ENCODE measurements at regions not wholly inside any gene's neighbourhood (a gene's known extent, or its start where the extent isn't known, plus 50 kb on each side); places are given as distances from the start of the nearest gene placed in this dataset.
"Not testable (repeated sequence)": the region's sequence is repeated elsewhere in the genome, so short reads cannot be mapped to it uniquely, and the experiment has no call there.

DNA sequence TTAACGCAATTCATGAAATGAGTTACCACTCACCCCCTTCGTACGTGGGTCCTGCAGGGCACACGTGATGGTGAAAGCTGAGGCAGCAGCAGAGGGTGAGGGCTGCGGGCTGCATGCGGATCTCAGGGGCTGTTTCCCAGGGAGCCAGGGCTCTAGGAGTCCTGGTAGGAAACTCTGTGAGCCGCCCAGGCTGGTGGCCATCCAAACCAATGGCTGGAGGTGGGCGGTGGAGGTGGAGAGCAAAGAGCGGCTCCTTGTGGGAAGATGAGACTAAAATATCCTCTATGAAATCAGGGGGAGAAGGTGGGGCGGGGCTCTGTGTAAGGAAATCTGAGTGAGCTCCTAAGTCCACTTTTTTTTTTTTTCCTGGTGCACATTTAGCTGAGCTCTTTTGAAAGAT lies 120.1 kb upstream of the SLC1A4 start:
- DNase-seq (ENCODE audit: low spot score) (no peak), ATAC-seq (no peak)

DNA sequence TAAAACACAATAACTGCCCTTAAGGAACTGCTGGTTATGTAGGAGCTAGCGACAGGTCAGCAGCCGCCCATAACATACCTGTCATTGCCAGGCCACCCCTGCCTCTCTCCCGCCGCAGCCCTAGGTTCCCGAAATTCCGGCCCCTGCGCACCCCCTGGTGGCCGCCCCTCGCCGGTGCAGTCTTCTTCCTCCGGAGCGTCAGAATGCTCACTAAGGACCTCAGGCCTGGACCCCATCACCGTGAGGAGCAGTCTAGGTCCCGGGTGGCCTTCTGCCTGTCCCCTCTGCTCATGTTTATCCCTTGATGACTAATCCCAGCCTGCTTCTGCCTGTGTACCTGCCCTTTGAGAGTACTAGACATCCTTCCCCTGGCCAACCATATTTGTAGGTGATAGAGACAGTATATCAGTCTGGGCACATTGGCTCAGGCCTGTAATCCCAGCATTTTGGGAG lies 115.7 kb upstream of the SLC1A4 start:
- peak; percentile 81 for DNase-seq (ENCODE audit: low spot score)
- peak; percentile 100 for ATAC-seq

DNA sequence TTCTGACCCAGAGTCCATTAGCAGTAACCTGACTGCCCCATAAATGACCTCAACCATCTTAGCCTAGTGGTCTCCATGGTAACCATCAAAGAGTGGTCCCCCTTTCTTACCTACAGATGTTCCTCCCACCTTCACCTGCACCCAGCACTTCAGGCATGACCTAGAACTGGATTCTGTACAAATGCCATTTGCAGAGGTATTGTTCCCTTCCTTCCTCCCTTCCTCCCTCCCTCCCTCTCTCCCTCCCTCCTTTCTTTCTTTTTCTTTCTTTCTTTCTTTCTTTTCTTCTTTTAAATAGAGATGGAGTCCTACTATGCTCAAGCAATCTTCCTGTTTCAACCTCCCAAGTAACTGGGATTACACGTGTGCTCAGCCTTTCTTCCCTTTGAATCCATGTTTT lies 114.6 kb upstream of the SLC1A4 start:
- DNase-seq (ENCODE audit: low spot score), result no peak
- no peak for ATAC-seq

DNA sequence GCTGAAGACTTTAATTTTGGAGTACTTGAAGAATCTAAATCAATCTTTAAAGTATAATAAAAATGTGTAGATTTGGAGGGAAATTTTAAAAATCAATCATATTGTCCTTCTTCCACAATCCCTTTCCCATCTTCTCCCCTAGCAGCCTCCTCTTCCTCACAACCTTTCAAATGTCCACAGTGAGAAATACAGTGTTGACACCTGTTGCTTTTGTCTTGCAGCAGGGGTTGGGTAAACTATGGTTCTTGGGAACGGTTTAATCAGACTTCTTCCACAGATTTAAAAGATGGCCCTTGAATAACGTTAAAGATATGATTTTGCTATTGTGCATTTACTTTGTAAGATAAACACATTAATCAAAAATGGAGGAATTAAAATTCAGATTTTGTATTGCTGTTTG lies 113.8 kb upstream of the SLC1A4 start:
- DNase-seq (ENCODE audit: low spot score) (no peak), ATAC-seq (no peak)

DNA sequence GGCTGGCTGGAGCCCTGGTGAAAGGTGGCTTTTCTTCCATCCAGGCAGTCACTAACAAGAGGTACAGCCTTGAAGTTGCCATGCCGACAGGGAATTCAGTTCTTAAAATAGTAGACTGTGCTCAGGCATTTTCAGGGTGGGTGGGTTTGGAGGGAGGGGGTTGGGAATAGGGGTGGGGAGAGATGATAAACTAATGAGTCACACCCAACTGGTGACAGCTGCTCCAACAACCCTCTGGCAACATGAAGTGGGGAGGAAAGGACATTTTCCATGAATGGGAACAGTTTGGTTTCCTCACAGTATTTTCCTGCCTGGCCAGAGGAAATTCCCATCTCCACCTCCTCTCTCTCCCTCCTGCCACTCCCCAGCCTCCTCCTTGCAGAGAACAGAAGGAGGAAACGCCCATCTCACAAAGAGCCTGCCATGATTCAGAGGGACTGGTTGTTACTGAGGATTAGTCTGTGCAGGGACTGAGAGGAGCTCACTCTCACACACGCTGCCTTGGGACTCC lies 113.0 kb upstream of the SLC1A4 start:
- DNase-seq (ENCODE audit: low spot score) (no peak), ATAC-seq (no peak)

DNA sequence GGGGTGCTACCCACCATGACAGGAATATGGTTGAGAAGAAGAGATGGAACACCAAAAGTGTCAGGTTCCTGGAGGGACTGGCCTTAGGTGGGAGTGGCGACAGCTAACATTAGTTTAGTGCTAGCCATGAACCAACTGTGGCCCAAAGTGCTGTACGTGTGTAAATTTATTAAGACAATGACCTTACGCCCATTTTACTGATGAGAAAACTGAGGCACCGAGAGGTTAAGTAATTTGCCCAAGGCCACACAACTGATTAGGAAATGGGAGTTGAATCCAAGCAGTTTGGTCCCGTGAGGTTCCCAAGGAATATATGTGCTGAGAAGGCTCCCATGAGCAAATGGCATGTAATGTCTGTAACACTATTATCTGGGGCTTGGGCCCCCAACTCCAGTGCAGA lies 109.5 kb upstream of the SLC1A4 start:
- no peak for DNase-seq (ENCODE audit: low spot score)
- no peak for ATAC-seq

DNA sequence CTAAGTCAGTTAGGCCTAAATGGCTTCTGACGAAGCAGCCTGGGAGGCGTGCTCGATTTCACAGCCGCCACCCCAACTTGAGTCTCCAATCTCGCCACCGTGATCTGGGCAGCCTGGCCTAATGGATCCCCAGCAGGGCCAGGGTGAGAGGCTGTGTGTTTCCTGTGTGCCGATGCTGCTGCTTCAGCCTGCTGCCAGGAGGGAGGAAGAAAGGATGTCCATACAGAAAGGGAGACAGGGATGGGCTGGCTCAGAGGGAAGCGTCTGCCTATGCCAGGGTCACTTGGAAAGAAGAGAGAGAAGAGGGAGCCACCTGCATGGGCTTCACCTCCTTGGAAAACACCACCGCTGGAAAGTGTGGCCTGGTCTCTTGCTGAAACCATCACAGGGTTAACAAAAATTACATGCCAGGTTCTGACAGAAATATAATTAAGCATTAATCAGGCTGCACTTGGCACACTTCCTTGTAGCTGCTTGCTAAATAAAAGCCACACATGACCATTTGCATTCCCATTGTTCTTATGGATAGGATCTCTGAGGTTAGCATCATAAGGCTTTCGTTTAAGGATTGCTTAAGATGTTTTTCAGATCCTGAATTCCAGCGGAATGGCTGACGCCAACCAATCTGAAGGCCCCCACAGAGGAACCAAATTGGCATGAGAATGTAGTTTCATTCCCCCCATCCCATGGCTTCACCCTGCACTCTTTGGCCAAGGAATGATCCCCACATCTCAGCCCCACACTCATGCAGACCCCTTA lies 108.8 kb upstream of the SLC1A4 start:
- no peak for DNase-seq (ENCODE audit: low spot score)
- ATAC-seq, result no peak

DNA sequence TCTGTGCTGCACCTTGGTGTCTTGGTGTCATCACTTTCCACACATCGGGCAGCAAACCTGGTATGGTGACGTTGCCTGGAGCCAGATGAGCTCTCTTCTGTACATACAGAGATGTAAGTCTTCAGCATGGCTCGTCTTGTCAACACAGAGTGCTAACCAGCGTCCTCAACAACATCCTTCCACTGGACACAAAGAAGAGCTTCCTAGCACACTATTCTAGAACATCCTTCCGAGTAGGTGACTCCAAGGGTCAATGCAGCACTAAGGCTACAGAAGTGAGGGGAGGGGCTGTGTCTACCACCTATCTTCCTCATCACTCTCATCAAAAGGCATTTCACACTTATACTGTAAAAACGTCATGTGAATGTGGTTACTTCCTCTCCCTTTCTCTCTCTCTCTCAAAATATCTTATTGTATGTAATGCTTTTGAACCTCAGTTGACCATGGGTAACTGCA lies 108.1 kb upstream of the SLC1A4 start:
- DNase-seq (ENCODE audit: low spot score) (no peak), ATAC-seq (no peak)

DNA sequence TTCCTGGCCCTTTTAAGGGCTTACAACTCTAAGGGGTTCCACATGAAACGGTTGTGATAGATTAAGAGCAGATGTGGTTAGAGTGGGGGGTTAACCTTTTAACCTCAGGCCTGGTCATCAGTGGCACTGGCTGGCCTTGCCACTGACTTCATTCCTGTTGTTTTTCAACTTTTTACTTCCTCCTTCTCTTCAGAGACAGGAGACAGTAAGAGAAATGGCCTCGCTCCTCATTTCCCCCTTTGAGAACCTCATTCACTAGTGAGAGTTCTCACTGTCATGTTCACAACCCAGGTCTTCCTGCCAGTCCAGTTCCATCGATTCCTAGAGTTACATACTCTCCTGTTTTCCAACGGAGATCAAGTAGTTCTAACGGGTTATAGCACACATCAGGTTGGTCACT lies 101.6 kb upstream of the SLC1A4 start:
- no peak for ATAC-seq
- DNase-seq (ENCODE audit: low spot score), result no peak

DNA sequence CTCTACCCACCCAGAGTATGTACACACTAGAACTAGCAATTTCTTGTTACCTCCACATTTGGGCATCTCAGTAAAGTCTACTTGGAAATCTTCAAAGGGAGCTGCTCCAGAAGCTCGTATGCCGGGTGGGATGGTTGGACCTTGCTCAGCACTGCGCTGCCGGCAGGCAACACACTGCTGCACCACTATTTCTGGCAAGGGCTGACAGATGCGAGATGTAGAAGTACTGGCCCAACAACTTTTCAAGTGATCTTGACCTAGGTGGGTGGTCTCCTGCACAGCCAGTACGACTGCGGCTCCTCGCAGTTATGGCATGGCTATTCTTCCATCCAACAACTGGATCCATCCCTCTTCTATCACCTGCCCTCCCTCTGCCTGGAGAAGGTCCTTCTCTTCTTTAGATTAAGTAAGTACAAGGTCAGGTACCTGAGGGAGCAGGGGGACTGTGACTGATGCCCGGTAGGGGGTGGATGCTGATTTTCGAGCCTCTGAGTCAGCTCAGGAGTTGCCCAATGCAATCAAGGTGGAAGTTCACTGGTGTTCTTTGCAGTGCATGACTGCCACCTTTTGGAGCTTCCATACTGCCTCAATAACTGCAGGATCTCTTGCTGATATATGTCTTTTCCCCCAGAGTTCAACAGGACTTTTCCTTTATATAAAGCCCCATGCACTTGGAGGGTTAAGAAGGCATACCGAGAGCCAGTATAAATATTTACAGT lies 100.4 kb upstream of the SLC1A4 start:
- ATAC-seq, result peak; percentile 98
- no peak for DNase-seq (ENCODE audit: low spot score)

DNA sequence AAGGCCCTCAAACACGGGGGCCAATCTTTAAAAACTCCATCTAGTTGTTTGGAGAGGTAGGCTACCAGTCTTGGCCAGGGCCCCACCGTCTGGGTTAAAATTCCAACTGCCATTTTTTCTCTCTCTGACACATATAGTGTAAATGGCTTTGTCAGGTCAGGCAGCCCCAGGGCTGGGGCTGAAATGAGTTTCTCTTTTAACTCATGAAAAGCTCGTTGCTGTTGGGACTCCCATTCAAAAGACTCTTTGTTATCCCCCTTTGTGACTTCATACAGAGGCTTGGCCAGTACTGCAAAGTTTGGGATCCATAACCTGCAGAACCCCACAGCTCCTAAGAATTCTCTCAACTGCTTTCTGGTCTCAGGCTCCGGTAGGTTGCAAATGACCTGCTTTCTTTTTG lies 99.4 kb upstream of the SLC1A4 start:
- ATAC-seq (no peak), DNase-seq (ENCODE audit: low spot score) (no peak)

DNA sequence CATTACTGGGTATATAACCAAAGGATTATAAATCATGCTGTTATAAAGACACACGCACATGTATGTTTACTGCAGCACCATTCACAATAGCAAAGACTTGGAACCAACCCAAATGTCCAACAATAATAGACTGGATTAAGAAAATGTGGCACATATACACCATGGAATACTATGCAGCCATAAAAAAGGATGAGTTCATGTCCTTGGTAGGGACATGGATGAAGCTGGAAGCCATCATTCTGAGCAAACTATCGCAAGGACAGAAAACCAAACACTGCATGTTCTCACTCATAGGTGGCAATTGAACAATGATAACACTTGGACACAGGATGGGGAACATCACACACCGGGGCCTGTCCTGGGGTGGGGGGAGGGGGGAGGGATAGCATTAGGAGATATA lies 92.6 kb upstream of the SLC1A4 start:
- ATAC-seq; DNase-seq (ENCODE audit: low spot score): not testable (repeated sequence)

DNA sequence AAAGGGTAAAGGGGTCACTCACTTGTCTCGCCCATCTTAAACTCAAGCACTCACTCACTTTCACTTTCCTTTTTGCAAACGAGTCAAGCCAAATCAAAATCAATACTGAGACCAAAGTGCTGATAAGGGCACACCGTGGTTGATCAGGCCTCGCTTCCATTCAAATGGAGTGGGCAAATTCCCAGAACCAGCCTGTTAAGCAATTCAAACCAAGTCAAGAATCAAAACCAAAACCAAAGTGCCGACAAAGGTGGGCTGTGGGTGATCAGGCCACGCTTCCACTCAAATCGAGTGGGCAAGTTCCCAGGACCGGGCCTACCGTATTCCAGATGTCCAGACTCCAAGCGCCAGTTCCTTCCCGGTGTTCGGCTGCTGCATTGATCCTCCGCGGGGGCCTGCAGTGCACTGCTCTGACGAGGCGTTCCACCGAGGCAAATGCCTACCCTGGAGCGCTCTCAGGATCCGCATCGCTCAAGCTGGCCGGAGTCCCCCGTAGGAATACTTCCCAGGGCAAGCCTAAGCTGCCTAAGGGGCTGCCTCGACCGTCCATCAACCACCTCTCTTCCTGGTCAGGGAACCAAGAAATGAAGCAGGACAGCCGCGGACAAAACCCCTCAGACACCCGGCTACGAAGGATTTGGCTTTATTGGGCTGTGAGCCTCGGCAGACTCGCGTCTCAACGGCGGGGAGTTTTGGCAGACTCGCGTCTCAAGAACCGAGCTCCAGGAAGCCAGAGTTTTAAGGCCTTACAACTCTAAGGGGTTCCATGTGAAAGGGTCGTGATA lies 89.9 kb upstream of the SLC1A4 start:
- DNase-seq (ENCODE audit: low spot score), result peak; percentile 79
- peak; percentile 86 for ATAC-seq

DNA sequence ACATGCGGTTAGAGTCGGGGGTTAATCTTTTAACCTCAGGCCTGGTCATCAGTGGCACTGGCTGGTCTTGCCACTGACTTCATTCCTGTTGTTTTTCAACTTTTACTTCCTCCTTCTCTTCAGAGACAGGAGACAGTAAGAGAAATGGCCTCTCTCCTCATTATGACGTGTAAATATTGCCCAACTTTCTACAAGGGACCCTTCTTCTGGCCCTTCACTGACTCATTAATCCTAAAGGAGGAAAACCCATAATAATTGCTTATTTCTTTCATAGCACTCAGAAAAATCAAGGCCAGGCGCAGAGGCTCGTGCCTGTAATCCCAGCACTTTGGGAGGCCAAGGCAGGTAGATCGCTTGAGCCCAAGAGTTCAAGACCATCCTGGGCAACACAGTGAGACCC lies 89.3 kb upstream of the SLC1A4 start:
- not testable (repeated sequence) for DNase-seq (ENCODE audit: low spot score); ATAC-seq

DNA sequence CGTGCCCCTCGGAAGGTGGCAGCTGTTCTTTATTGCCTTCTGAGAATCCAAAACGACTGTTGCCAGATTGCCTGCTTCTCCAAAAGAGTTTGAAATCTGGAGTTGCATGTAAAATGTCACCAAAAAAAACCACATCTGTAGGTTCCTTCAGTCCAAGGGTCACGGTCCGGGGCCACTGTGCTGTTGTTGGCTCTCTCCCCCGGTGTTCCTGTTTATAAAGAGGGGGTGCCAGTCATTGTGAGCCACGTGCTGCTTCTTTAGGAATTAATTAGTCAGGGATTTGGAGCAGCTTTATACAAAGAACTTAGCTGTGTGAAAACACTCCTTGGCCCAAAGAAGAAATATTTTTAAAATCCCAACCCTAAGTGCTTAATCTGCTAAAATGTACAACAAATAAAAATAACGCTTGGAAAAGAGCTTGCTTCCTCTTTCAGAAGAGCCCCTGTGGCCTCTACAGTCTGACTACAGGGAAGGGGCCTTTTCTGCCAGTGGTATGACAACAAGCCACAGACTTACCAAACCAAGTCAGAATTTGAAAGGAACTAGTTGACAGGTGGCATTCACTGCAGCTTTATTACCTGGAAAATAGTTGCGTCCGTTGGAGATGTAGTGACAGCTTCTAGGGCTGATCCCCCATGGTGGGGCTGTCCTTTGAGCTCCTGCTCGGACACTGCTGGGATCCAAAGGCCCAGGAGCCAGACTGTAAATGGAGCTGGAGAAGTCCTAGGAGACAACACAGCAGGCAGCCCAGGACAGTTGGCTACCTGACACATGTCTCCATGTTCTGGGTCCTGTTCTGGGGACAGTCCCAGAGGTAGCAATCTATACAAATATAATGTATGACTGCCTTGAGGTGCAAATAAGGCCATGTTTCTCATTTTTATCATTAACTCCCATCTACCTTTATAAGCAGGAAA lies 84.5 kb upstream of the SLC1A4 start:
- ATAC-seq, result peak; percentile 14
- DNase-seq (ENCODE audit: low spot score), result no peak

DNA sequence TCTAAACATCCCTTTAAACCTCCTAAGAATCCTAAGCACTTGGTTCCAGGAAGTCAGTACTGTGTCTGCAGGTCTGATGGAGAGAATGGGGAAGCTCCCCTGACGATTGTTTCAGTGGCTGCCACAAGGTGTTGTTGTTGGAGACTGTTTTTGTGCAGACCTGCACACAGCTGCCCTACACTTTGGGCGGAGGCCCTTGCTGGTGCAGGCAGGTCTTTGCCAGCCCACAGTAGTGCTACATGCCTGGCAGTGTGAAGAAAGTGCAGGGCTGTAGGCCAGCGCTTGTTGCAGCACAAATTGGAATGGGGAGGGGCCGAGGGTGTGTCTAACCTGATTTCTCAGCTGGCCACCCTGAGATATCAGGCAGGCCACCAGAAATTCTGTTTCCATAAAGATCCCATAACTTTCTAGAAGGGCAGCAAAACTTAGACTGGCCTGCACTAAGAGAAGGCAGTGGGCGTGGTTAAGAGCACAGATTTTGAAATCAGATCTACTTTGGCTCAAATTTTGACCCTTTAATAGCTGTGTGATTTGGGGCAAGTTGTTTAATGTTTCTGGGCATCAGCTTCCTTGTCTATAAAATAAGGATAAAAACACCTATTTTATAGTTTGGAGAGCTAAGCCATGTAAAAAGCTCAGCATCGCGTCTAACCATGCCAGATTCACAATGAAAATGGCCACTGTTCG lies 83.7 kb upstream of the SLC1A4 start:
- DNase-seq (ENCODE audit: low spot score) (peak; percentile 74), ATAC-seq (peak; percentile 83)

DNA sequence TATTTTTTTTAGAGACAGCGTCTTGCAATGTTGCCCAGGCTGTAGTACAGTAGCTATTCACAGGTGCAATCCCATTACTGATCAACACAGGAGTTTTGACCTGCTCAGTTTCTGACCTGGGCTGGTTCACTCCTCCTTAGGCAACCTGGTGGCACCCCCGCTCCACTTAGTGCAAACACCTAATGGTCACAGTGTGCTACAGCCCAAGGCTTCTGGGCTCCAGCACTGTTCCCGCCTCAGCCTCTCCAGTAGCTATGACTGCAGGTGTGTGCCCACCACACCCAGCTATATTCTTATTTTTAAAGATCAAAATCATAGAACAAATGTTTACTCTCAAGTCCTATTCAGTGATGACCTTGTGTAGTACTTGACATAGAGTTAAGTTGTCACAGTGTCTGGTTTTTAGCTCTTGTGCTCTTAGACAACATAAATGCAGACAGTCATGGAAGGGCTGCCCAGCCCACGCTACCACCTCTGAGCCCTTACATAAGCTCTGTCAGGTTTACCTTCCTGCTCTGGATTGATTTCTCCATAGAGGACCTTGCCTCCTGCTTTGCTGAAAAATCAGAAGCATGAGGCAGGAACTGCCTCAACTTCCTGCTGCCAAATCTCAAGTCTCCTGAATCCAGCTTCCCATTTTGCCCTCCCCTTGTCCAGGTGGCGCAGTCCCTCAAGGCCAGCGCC lies 82.2 kb upstream of the SLC1A4 start:
- peak; percentile 68 for ATAC-seq

DNA sequence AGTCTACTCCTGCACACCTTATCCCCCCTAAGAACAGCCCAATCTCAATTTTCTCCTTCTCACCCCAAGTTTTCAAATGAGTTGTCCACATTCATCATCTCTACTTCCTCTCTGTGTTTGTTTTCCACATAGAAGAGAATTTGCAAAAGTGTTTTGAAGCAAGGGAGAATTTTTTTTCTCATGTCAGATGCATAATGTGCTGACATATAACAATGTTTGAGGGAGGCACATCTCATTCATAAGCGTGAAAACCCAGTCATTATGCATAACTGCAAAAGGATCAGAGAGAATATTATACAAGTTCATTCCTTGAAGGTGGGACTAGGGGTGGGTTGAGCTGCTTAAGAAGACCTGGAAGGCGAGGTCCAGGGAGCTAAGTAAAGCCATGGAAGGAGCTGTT lies 80.8 kb upstream of the SLC1A4 start:
- ATAC-seq (no peak), DNase-seq (ENCODE audit: low spot score) (no peak)

More for the DNA sequence above, 82.2 kb upstream of the SLC1A4 start:
- DNase-seq (ENCODE audit: low spot score), result no peak

DNA sequence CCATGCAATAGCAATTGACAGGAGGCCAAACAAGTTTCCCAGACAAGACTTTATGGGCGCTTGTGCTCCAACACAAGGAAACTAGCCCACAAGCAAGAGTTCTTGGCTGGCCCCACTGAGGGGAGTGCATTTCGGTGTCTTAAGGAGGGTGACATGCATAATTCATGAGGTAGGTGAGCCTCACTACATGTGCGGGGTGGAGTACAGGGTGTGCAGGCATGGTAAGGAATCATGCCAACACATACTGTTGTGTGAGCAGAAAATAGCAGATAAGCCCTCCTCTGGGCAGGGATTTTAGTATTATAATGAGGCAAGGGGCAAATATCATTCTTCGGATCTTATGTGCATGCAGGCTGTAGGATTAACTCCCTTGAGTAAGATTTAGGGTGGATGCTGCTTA lies 78.7 kb upstream of the SLC1A4 start:
- ATAC-seq (no peak), DNase-seq (ENCODE audit: low spot score) (no peak)
